PFSK-1 (cell line): ENCODE measurements at regions not wholly inside any gene's neighbourhood (a gene's known extent, or its start where the extent isn't known, plus 50 kb on each side); places are given as distances from the start of the nearest gene placed in this dataset.

Source experiments
- FOXP2 ChIP-seq: optimal IDR thresholded peaks from 2 replicates; pipeline ENCODE3; 2011; ENCODE audit warnings: borderline replicate concordance, control low read depth, inconsistent platforms; ENCODE audit not compliant: insufficient read depth; ENCODE audit errors: extremely low read length, extremely low read depth
- POLR2AphosphoS5 ChIP-seq: IDR thresholded peaks from 2 replicates; pipeline ENCODE4 v1.6.1; 2012; ENCODE audit warnings: low read depth, mild to moderate bottlenecking, control low read depth, low read length, moderate library complexity
- REST ChIP-seq, 2 experiments: IDR thresholded peaks; 2 replicates each; pipeline versions ENCODE4 v1.6.1 to v1.8.0; 2011 to 2012; ENCODE audit warnings: low read depth in 2 of 2, low read length in 2 of 2, control low read depth in 1 of 2, inconsistent platforms in 1 of 2, mild to moderate bottlenecking in 1 of 2, moderate library complexity in 1 of 2; ENCODE audit not compliant: insufficient read depth in 1 of 2
- SIN3A ChIP-seq: IDR thresholded peaks from 2 replicates; pipeline ENCODE4 v1.6.1; 2012; ENCODE audit warnings: mild to moderate bottlenecking, low read length, moderate library complexity, borderline replicate concordance; ENCODE audit not compliant: insufficient read depth
- TAF1 ChIP-seq: IDR thresholded peaks from 2 replicates; pipeline ENCODE4 v1.6.1; 2012; ENCODE audit warnings: low read length, control low read depth, borderline replicate concordance; ENCODE audit not compliant: insufficient read depth

GRCh38 chr15:62377736-62378480 lies 212.8 kb upstream of the C2CD4B start:
- TF ChIP-seq FOXP2 (no peak), POLR2AphosphoS5 (no peak), REST (IDR thresholded peaks at IDR 0.05; ENCODE audit: insufficient read depth in 1 of 2, low read depth in 2 of 2, low read length in 2 of 2) (no peak), TAF1 (no peak), SIN3A (no peak)

GRCh38 chr15:62378772-62379498 lies 213.8 kb upstream of the C2CD4B start:
- TF ChIP-seq SIN3A = no peak
- TF ChIP-seq REST (IDR thresholded peaks at IDR 0.05; ENCODE audit: insufficient read depth in 1 of 2, low read depth in 2 of 2, low read length in 2 of 2) = no peak
- no peak for TF ChIP-seq POLR2AphosphoS5
- no peak for TF ChIP-seq FOXP2
- no peak for TF ChIP-seq TAF1

GRCh38 chr15:62380011-62380410 lies 214.9 kb upstream of the C2CD4B start:
- no peak for TF ChIP-seq FOXP2
- TF ChIP-seq REST (IDR thresholded peaks at IDR 0.05; ENCODE audit: insufficient read depth in 1 of 2, low read depth in 2 of 2, low read length in 2 of 2) = no peak
- no peak for TF ChIP-seq SIN3A
- TF ChIP-seq TAF1 = no peak
- TF ChIP-seq POLR2AphosphoS5 = no peak

- no peak for TF ChIP-seq FOXP2
- no peak for TF ChIP-seq REST (IDR thresholded peaks at IDR 0.05; ENCODE audit: insufficient read depth in 1 of 2, low read depth in 2 of 2, low read length in 2 of 2)
- no peak for TF ChIP-seq TAF1
- TF ChIP-seq POLR2AphosphoS5 = no peak
- no peak for TF ChIP-seq SIN3A
Measured at GRCh38 chr15:62382046-62382445, 217.0 kb upstream of the C2CD4B start.
